HCT116 (cell line): ENCODE measurements at regions not wholly inside any gene's neighbourhood (a gene's known extent, or its start where the extent isn't known, plus 50 kb on each side); places are given as distances from the start of the nearest gene placed in this dataset.

Source experiments
- ATAC-seq: fragments of 200-7000 bp; cut with Tn5 transposase; 2 replicates; pipeline ENCODE4 v1.9.1; 2020; ENCODE audit warnings: mild to moderate bottlenecking, moderate library complexity
- BruUV-seq: library from RNA; stranded (reverse); fragments of 400-500 nt; replicated peaks from 2 replicates; lab custom pipeline; 2021; lab: Mats Ljungman, UMichigan
- CTCF ChIA-PET: fragments of 300-600 bp; sonication (Branson Sonifier 250); formaldehyde crosslinking; loops from one replicate; lab custom pipeline; 2021; ENCODE audit warnings: antibody characterized with exemption; lab: Charles Lee
- POLR2A ChIA-PET: fragments of 300-600, 350-600 bp; sonication (Branson Sonifier 250); formaldehyde crosslinking; loops from one replicate; lab custom pipeline; 2021; ENCODE audit warnings: antibody characterized with exemption; lab: Charles Lee
- RAD21 ChIA-PET, 2 experiments: fragments of 300-600 bp; sonication (Branson Sonifier 250); formaldehyde crosslinking; loops; one replicate each; lab custom pipeline; 2023; ENCODE audit warnings: low total read pairs in 2 of 2; ENCODE audit not compliant: uncharacterized antibody in 2 of 2, unreplicated experiment in 2 of 2, low non-redundant PET in 1 of 2; lab: Charles Lee
- DNase-seq: peaks from one replicate; pipeline ENCODE4 v3.0.0-alpha.2; 2010; ENCODE audit warnings: low read depth, low spot score
- H2AFZ ChIP-seq: fragments of 200-600 bp; shearing (Covaris generic), sonication (generic); 2 replicates; pipeline ENCODE4 v1.6.1; 2017; ENCODE audit warnings: low read depth, mixed run types, mixed read lengths, antibody characterized with exemption, low read length; ENCODE audit not compliant: poor library complexity, severe bottlenecking
- H3K27ac ChIP-seq: 2 replicates; pipeline ENCODE4 v1.5.1; 2012; ENCODE audit warnings: low read depth, low read length
- H3K27me3 ChIP-seq: fragments of 200-600 bp; sonication (generic); 2 replicates; pipeline ENCODE4 v1.6.1; 2016; ENCODE audit warnings: mixed run types, low read length, mixed read lengths; ENCODE audit not compliant: insufficient read depth
- H3K36me3 ChIP-seq, 2 experiments: fragments of 200-500 bp in 1 of 2; fragments of 200-600 bp in 1 of 2; sonication (Bioruptor generic) in 1 of 2; sonication (generic) in 1 of 2; 2 replicates each; pipeline versions ENCODE4 v1.5.1 to v1.6.1; 2014 to 2016; ENCODE audit warnings: low read length in 2 of 2, inconsistent platforms in 1 of 2, mixed read lengths in 1 of 2, mixed run types in 1 of 2; ENCODE audit not compliant: insufficient read depth in 2 of 2, control insufficient read depth in 1 of 2
- H3K4me1 ChIP-seq, 2 experiments: fragments of 200-600 bp in 1 of 2; sonication (generic) in 1 of 2; 2 replicates each; pipeline versions ENCODE4 v1.5.1 to v1.6.1; 2012 to 2017; ENCODE audit warnings: low read length in 2 of 2, inconsistent platforms in 1 of 2, mild to moderate bottlenecking in 1 of 2, mixed read lengths in 1 of 2, mixed run types in 1 of 2, moderate library complexity in 1 of 2; ENCODE audit not compliant: insufficient read depth in 2 of 2, control insufficient read depth in 1 of 2
- H3K4me2 ChIP-seq: fragments of 200-600 bp; sonication (generic); 2 replicates; pipeline ENCODE4 v1.6.1; 2017; ENCODE audit warnings: mixed run types, low read length, mixed read lengths
- H3K4me3 ChIP-seq, 2 experiments: fragments of 200-600 bp in 1 of 2; sonication (generic) in 1 of 2; replicated peaks in 1 of 2; 2 replicates each; pipeline ENCODE4 v1.5.1; 2011 to 2016; ENCODE audit warnings: low read length in 2 of 2, control low read depth in 1 of 2, low read depth in 1 of 2, mild to moderate bottlenecking in 1 of 2, mixed read lengths in 1 of 2, mixed run types in 1 of 2
- H3K79me2 ChIP-seq: fragments of 200-600 bp; sonication (generic); 2 replicates; pipeline ENCODE4 v1.6.1; 2017; ENCODE audit warnings: mild to moderate bottlenecking, mixed run types, low read length, moderate library complexity, mixed read lengths; ENCODE audit not compliant: insufficient read depth
- H3K9ac ChIP-seq: fragments of 200-600 bp; sonication (generic); 2 replicates; pipeline ENCODE4 v1.6.1; 2016; ENCODE audit warnings: low read length, mixed read lengths
- H3K9me2 ChIP-seq: fragments of 200-600 bp; sonication (generic), shearing (Covaris generic); 2 replicates; pipeline ENCODE4 v1.6.1; 2017; ENCODE audit warnings: mixed run types, mild to moderate bottlenecking, moderate library complexity; ENCODE audit not compliant: insufficient read depth
- H3K9me3 ChIP-seq, 2 experiments: fragments of 200-500 bp in 1 of 2; fragments of 200-600 bp in 1 of 2; sonication (Bioruptor generic) in 1 of 2; sonication (generic) in 1 of 2; 2 replicates each; pipeline ENCODE4 v1.6.1; 2014 to 2017; ENCODE audit warnings: low read length in 2 of 2, mixed read lengths in 2 of 2, inconsistent platforms in 1 of 2, low read depth in 1 of 2, mild to moderate bottlenecking in 1 of 2, mixed run types in 1 of 2, moderate library complexity in 1 of 2; ENCODE audit not compliant: control insufficient read depth in 1 of 2, insufficient read depth in 1 of 2
- H4K20me1 ChIP-seq: fragments of 200-600 bp; sonication (generic), shearing (Covaris generic); 2 replicates; pipeline ENCODE4 v1.6.1; 2017; ENCODE audit warnings: mixed run types, mild to moderate bottlenecking, moderate library complexity; ENCODE audit not compliant: insufficient read depth
- CBX3 ChIP-seq: IDR thresholded peaks from 2 replicates; pipeline ENCODE4 v1.6.1; 2012; ENCODE audit warnings: low read depth
- ELF1 ChIP-seq: IDR thresholded peaks from 2 replicates; pipeline ENCODE4 v1.6.1; 2012; ENCODE audit warnings: low read depth, borderline replicate concordance
- EZH2phosphoT487 ChIP-seq: fragments of 200-600 bp; IDR thresholded peaks from 2 replicates; pipeline ENCODE4 v1.6.1; 2018; ENCODE audit warnings: antibody characterized with exemption, borderline replicate concordance
- FOSL1 ChIP-seq: IDR thresholded peaks from 2 replicates; pipeline ENCODE4 v1.6.1; 2012; ENCODE audit warnings: low read depth
- JUND ChIP-seq: IDR thresholded peaks from 2 replicates; pipeline ENCODE4 v1.6.1; 2012
- POLR2AphosphoS5 ChIP-seq: IDR thresholded peaks from 2 replicates; pipeline ENCODE4 v1.6.1; 2011; ENCODE audit warnings: mild to moderate bottlenecking, low read depth, low read length, moderate library complexity
- SIN3A ChIP-seq: IDR thresholded peaks from 2 replicates; pipeline ENCODE4 v1.6.1; 2012; ENCODE audit warnings: low read depth
- SP1 ChIP-seq: IDR thresholded peaks from 2 replicates; pipeline ENCODE4 v1.6.1; 2012; ENCODE audit warnings: low read depth
- ZNF274 ChIP-seq: fragments of 200-500 bp; sonication (Bioruptor generic); IDR thresholded peaks from 2 replicates; pipeline ENCODE4 v1.6.1; 2014; ENCODE audit warnings: mild to moderate bottlenecking, low read depth, low read length, inconsistent platforms
- intact Hi-C: fragments of 100-400 bp; cut with micrococcal nuclease; formaldehyde crosslinking; loops from 2 replicates; pipeline ENCODE4 v1.10.0; 2022
- TF ChIP-seq, protein P1 (sequence below): IDR thresholded peaks from 2 replicates; pipeline ENCODE4 v1.6.1; 2012; ENCODE audit warnings: low read depth
- TF ChIP-seq, protein P2 (sequence below): IDR thresholded peaks from 2 replicates; pipeline ENCODE4 v1.6.1; 2011; ENCODE audit warnings: mild to moderate bottlenecking, low read length, moderate library complexity; ENCODE audit not compliant: insufficient replicate concordance; ENCODE audit errors: extremely low read depth
- TF ChIP-seq, protein P3 (sequence below): IDR thresholded peaks from 2 replicates; pipeline ENCODE4 v1.6.1; 2012
- TF ChIP-seq, protein P4 (sequence below): IDR thresholded peaks from 2 replicates; pipeline ENCODE4 v1.6.1; 2012

DNA sequence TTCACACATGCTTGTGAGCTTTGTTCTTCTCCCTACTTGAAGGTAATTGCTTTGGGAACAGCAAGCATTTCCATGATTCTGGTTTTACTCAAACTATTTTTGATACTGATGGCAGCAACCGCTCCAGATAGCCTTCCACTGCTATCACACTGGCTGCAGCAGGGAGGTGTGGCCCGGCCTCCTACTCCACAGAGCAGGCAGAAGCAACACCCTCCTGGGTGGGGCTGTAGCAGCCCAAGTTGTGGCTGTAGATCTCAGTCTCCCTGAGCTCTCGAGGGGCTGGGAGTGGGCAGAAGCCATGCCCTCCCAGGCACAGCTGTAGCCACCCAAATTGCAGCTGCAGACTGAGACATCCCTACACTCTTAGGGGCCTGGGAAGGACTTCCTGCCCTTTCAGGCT, 878.8 kb upstream of the GBE1 start:
- Histone ChIP-seq H3K4me2 (no peak overlapping the region), H3K79me2 (no peaks in the 10 kb centered on the region), H2AFZ (no peak overlapping the region), H4K20me1 (no peaks in the 10 kb centered on the region), H3K9me3 (0 out of 4 replicates have a peak, but pooled peaks cover 0 to 3% of the 10 kb centered on the region in 2 experiments), H3K4me1 (no peaks in the 10 kb centered on the region), H3K9ac (no peak overlapping the region), H3K27ac (no peak overlapping the region), H3K36me3 (no peaks in the 10 kb centered on the region), H3K4me3 (no peak overlapping the region), H3K27me3 (no peaks in the 10 kb centered on the region), H3K9me2 (no peaks in the 10 kb centered on the region)
- TF ChIP-seq SP1 (no peak), CBX3 (no peak), JUND (no peak), POLR2AphosphoS5 (no peak), EZH2phosphoT487 (no peak), ZNF274 (no peak), FOSL1 (no peak), ELF1 (no peak), SIN3A (no peak)
- TF ChIP-seq, protein P1, sequence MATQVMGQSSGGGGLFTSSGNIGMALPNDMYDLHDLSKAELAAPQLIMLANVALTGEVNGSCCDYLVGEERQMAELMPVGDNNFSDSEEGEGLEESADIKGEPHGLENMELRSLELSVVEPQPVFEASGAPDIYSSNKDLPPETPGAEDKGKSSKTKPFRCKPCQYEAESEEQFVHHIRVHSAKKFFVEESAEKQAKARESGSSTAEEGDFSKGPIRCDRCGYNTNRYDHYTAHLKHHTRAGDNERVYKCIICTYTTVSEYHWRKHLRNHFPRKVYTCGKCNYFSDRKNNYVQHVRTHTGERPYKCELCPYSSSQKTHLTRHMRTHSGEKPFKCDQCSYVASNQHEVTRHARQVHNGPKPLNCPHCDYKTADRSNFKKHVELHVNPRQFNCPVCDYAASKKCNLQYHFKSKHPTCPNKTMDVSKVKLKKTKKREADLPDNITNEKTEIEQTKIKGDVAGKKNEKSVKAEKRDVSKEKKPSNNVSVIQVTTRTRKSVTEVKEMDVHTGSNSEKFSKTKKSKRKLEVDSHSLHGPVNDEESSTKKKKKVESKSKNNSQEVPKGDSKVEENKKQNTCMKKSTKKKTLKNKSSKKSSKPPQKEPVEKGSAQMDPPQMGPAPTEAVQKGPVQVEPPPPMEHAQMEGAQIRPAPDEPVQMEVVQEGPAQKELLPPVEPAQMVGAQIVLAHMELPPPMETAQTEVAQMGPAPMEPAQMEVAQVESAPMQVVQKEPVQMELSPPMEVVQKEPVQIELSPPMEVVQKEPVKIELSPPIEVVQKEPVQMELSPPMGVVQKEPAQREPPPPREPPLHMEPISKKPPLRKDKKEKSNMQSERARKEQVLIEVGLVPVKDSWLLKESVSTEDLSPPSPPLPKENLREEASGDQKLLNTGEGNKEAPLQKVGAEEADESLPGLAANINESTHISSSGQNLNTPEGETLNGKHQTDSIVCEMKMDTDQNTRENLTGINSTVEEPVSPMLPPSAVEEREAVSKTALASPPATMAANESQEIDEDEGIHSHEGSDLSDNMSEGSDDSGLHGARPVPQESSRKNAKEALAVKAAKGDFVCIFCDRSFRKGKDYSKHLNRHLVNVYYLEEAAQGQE = no peak
- TF ChIP-seq, protein P2, sequence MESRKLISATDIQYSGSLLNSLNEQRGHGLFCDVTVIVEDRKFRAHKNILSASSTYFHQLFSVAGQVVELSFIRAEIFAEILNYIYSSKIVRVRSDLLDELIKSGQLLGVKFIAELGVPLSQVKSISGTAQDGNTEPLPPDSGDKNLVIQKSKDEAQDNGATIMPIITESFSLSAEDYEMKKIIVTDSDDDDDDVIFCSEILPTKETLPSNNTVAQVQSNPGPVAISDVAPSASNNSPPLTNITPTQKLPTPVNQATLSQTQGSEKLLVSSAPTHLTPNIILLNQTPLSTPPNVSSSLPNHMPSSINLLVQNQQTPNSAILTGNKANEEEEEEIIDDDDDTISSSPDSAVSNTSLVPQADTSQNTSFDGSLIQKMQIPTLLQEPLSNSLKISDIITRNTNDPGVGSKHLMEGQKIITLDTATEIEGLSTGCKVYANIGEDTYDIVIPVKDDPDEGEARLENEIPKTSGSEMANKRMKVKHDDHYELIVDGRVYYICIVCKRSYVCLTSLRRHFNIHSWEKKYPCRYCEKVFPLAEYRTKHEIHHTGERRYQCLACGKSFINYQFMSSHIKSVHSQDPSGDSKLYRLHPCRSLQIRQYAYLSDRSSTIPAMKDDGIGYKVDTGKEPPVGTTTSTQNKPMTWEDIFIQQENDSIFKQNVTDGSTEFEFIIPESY = no peak
- TF ChIP-seq, protein P3, sequence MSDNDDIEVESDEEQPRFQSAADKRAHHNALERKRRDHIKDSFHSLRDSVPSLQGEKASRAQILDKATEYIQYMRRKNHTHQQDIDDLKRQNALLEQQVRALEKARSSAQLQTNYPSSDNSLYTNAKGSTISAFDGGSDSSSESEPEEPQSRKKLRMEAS = no peak
- TF ChIP-seq, protein P4, sequence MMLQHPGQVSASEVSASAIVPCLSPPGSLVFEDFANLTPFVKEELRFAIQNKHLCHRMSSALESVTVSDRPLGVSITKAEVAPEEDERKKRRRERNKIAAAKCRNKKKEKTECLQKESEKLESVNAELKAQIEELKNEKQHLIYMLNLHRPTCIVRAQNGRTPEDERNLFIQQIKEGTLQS = no peak
- intact Hi-C loops = no loop called here
- ChIA-PET RAD21 (no interaction called here), POLR2A (no interaction called here), CTCF (no interaction called here)
- no peak for ATAC-seq
- no peak for DNase-seq
- no TSS peak for BruUV-seq
